ENCODE measurements at regions not wholly inside any gene's neighbourhood (a gene's known extent, or its start where the extent isn't known, plus 50 kb on each side); places are given as distances from the start of the nearest gene placed in this dataset.
"Not testable (repeated sequence)": the region's sequence is repeated elsewhere in the genome, so short reads cannot be mapped to it uniquely, and the experiment has no call there.

GRCh38 chrX:113529426-113530013 lies 688.9 kb upstream of the AMOT start:
- DNase-seq (ENCODE audit: low read depth, low spot score), result no peak

- DNase-seq (ENCODE audit: low read depth, low spot score), result no peak
These were observed 682.2 kb upstream of the AMOT start for GRCh38 chrX:113522814-113523213.

GRCh38 chrX:113514906-113515305 lies 674.3 kb upstream of the AMOT start:
- DNase-seq (ENCODE audit: low read depth, low spot score), result peak; percentile 2

- peak; percentile 65 for DNase-seq (ENCODE audit: low read depth, low spot score)
These were observed 672.2 kb upstream of the AMOT start for GRCh38 chrX:113512700-113513395.

- peak; percentile 16 for DNase-seq (ENCODE audit: low read depth, low spot score)
These were observed 670.0 kb upstream of the AMOT start for GRCh38 chrX:113510586-113510985.

GRCh38 chrX:113492895-113493294 lies 652.3 kb upstream of the AMOT start:
- DNase-seq (ENCODE audit: low read depth, low spot score), result no peak

DNA sequence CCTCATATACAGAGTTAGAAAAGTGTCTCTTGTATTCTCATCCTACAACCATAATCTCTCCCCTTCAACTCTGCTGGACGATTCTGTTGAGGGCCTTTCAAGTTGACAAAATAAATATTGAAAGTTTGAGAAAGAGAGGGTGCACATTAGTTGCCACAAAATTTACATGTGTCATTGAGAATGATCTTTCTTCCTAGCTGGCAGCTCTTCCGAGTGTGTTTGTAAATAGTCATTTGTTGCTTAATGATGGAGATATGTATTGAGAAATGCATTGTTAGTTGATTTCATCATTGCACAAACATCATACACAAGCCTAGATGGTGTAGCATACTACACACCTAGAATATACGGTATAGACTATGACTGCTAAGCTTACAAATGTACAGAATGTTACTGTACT lies 632.8 kb upstream of the AMOT start:
- no peak for DNase-seq (ENCODE audit: low read depth, low spot score)

GRCh38 chrX:113473015-113473414 lies 632.4 kb upstream of the AMOT start:
- not testable (repeated sequence) for DNase-seq (ENCODE audit: low read depth, low spot score)

GRCh38 chrX:113470166-113470565 lies 629.5 kb upstream of the AMOT start:
- no peak for DNase-seq (ENCODE audit: low read depth, low spot score)

- no peak for DNase-seq (ENCODE audit: low read depth, low spot score)
These were observed 617.1 kb upstream of the AMOT start for GRCh38 chrX:113457719-113458118.

DNA sequence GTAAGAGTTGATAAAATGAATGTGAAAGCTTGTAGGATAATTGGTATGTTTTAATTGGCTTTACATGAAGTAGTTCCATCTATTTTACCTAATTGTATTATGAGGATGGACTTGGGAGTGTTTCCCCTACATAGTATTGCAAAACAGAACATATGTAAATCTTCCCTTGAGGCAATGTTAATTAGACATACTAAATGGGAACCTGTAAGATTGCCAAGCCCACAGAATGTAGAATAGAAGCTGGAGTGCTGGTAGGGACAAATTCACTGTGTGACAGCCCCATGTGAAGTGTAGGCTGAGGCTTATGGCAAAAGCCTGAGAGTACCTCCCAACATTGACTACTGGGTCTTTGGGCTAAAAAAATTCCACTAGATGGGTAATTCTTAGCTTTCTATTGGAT lies 615.0 kb upstream of the AMOT start:
- DNase-seq (ENCODE audit: low read depth, low spot score), result peak; percentile 4

DNA sequence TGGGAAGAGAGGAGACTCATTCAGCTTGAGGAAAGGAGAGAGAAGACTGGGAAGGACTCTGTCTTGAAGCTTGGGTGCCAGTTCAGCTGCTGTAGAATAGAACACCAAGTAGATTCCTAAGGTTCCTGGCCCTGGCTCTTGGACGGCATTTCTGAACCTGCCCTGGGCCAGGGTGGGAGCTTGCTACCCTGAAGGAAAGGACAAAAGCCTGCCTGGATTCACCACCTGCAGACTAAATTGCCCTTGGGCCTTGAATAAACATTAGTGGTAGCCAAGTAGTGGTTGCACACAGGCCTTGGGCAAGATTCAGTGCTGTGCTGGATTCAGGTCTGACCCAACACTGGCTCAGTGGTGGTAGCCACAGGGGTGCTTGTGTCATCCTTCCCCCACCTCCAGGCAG lies 588.4 kb upstream of the AMOT start:
- DNase-seq (ENCODE audit: low read depth, low spot score), result no peak

GRCh38 chrX:113422323-113422722 lies 581.7 kb upstream of the AMOT start:
- DNase-seq (ENCODE audit: low read depth, low spot score), result no peak

GRCh38 chrX:113421432-113421831 lies 580.8 kb upstream of the AMOT start:
- DNase-seq (ENCODE audit: low read depth, low spot score), result no peak

- no peak for DNase-seq (ENCODE audit: low read depth, low spot score)
These were observed 571.5 kb upstream of the AMOT start for GRCh38 chrX:113412106-113412505.

DNA sequence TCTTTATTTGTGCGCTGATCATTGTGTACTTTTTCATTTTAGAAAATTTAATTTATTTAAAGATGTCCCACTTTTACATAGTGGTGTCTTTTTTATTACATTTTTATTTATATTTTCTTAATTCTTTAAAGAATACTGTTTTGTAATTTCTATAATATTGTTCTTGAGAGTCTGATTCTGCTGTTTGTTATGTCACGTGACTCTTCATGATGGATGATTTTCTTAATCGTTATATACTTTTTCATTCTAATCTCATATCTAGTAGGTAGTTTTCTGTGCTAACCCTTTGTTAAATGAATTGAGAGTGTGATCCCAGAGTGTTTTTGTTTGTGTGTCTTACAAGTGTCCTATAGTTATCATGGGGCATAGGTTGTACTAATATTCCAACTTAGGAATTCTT lies 568.2 kb upstream of the AMOT start:
- no peak for DNase-seq (ENCODE audit: low read depth, low spot score)

- peak; percentile 68 for DNase-seq (ENCODE audit: low read depth, low spot score)
These were observed 559.6 kb upstream of the AMOT start for GRCh38 chrX:113400193-113400704.

GRCh38 chrX:113399506-113400192 lies 559.0 kb upstream of the AMOT start:
- peak; percentile 34 for DNase-seq (ENCODE audit: low read depth, low spot score)

DNA sequence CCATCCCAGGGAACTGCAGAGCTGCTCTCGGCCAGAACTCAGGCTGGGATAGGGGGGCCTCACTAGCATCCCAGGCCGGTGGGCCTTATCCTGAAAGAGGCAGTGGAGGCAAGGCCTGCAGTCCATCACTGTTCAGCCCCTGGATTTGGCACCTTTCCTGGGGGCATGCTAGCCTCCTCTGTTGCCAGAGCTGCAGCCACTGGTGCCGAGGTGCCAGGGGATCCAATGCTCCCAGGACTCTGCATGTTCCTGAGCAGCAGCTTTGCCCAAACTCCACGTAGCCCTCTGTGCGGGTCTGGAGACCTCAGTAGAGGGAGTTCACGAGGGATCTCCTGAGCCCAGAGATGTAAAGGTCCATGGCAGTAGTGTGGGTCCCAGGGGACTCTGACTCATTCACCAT lies 551.7 kb upstream of the AMOT start:
- DNase-seq (ENCODE audit: low read depth, low spot score), result no peak

DNA sequence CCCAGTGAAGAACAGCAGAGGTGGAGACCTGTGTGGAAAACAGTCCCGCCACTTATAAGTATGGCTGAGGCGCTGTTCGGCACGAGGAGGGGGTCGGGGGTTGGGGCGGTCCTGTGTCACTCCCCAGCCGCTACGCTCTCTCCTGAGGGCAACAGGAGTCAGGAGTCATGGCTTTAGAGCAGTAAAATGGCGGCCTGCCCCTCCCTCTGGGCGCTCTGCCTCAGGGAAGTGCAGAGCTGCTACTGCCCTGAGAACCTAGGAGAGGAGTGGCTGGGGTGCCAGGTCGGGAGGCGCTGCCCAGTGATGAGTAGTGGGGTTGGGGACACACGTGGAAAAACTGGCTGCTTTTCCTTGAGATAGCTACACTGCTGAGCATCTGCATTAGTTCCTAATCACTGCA lies 551.2 kb upstream of the AMOT start:
- DNase-seq (ENCODE audit: low read depth, low spot score), result no peak

- DNase-seq (ENCODE audit: low read depth, low spot score), result no peak
These were observed 549.9 kb upstream of the AMOT start for GRCh38 chrX:113390531-113390930.

DNA sequence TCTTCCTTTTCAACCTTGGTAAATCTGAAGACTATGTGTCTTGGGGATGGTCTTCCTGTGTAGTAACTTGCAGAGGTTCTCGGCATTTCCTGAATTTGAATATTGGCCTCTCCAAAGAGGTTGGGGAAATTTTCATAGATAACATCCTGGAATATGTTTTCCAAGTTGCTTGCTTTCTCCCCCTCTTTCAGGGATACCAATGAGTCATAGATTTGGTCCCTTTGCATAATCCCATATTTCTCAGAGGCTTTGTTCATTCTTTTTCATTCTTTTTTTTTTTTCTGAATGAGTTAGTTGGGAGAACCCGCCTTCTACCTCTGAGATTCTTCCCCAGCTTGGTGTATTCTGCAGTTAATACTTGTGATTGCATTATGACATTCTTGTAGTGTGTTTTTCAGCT lies 549.2 kb upstream of the AMOT start:
- no peak for DNase-seq (ENCODE audit: low read depth, low spot score)

DNA sequence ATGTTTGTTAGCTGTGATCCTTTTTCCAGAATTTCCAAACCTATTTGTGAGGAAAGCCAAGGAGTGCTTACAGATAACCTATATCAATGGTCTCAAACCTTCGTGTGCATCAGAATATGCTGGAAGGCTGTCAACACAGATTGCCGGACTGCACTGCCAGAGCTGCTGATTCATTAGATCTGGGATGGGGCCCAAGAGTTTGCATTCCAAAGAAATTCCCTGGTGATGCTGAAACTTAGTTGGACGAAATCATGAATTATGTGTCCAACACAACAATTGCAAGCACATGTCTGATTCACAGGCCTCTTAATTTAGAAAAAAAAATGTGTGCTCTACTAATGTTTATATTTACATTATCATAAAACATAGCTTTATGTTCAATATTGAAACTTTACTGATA lies 544.0 kb upstream of the AMOT start:
- peak; percentile 88 for DNase-seq (ENCODE audit: low read depth, low spot score)

Data from astrocyte of the hippocampus (primary cell).